Tibial nerve (tissue), 4 donors: ENCODE measurements at regions not wholly inside any gene's neighbourhood (a gene's known extent, or its start where the extent isn't known, plus 50 kb on each side); places are given as distances from the start of the nearest gene placed in this dataset.

Experiments
- DNase-seq, 2 donors: peaks; one replicate each; pipeline ENCODE4 v3.0.0-alpha.2; 2019; ENCODE audit warnings: low spot score in 2 of 2
- H3K27ac ChIP-seq, 4 donors: fragments of 200-600 bp; sonication (generic) in 3 of 4; one replicate each; pipeline ENCODE4 v1.5.1; 2017 to 2019; ENCODE audit warnings: mild to moderate bottlenecking in 1 of 4
- H3K27me3 ChIP-seq, 2 donors: fragments of 200-600 bp; sonication (generic) in 1 of 2; one replicate each; pipeline versions ENCODE4 v1.5.1 to v1.6.0; 2017 to 2019
- H3K36me3 ChIP-seq, 3 donors: fragments of 200-600 bp; sonication (generic); one replicate each; pipeline ENCODE4 v1.5.1; 2018 to 2019
- H3K4me1 ChIP-seq, 4 donors: fragments of 200-600 bp; sonication (generic) in 3 of 4; one replicate each; pipeline ENCODE4 v1.5.1; 2017 to 2019
- H3K4me3 ChIP-seq, 4 donors: fragments of 200-600 bp; sonication (generic) in 3 of 4; one replicate each; pipeline ENCODE4 v1.5.1; 2017 to 2019; ENCODE audit warnings: mild to moderate bottlenecking in 1 of 4, moderate library complexity in 1 of 4
- H3K9me3 ChIP-seq, 4 donors: fragments of 200-600 bp; sonication (generic) in 3 of 4; one replicate each; pipeline ENCODE4 v1.5.1; 2017 to 2019
- EP300 ChIP-seq, 2 donors: sonication (generic); formaldehyde crosslinking; IDR thresholded peaks; one replicate each; pipeline ENCODE4 v1.6.1; 2017; ENCODE audit warnings: antibody characterized with exemption in 2 of 2, mild to moderate bottlenecking in 1 of 2
- POLR2A ChIP-seq, 2 donors: fragments of 450-650 bp; IDR thresholded peaks; one replicate each; pipeline ENCODE4 v1.6.1; 2017; ENCODE audit warnings: antibody characterized with exemption in 2 of 2, mild to moderate bottlenecking in 2 of 2, moderate library complexity in 2 of 2
- WGBS, 2 donors: methylation state at CpG; one replicate each; pipeline ENCODE4 v1.1.5; 2018; 5-methylcytosine and 5-hydroxymethylcytosine counted together
- TF ChIP-seq, protein P1 (sequence below), 5 experiments: fragments of 200-600 bp in 3 of 5; fragments of 450-650 bp in 2 of 5; sonication (generic) in 3 of 5; IDR thresholded peaks; one replicate each; pipeline ENCODE4 v1.5.1; 2016 to 2019; ENCODE audit warnings: antibody characterized with exemption in 5 of 5, mild to moderate bottlenecking in 3 of 5, moderate library complexity in 2 of 5

DNA sequence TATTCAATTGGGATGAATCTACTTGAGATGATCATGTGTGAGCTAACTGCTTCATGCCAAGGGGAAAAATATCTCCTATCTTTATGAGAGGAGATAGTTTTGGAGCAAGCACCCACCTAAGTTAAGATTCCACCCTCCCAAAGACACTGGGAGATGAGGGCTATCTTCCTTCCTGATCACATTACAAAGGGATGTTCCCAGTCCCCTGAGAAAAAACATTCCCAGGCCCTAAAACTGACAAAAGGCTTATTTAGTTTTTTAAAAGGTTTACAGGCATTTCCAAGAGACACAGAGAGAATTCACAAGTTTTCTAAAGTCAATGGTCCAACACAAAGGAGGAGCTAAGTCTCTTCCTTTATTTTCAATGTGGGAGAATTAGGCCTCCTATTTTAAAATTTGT is 401.5 kb downstream of the FBXO15 start:
- Histone ChIP-seq H3K36me3 (no peaks in the 10 kb centered on the region), H3K9me3 (no peaks in the 10 kb centered on the region), H3K27me3 (no peaks in the 10 kb centered on the region), H3K4me1 (peaks cover 0 to 5% (median 0%) of the 10 kb centered on the region in 4 donors), H3K4me3 (no peak overlapping the region), H3K27ac (no peak overlapping the region)
- no peak for DNase-seq
- TF ChIP-seq EP300 (IDR thresholded peaks at IDR 0.05) (no peak), POLR2A (IDR thresholded peaks at IDR 0.05) (no peak)
- TF ChIP-seq, protein P1, sequence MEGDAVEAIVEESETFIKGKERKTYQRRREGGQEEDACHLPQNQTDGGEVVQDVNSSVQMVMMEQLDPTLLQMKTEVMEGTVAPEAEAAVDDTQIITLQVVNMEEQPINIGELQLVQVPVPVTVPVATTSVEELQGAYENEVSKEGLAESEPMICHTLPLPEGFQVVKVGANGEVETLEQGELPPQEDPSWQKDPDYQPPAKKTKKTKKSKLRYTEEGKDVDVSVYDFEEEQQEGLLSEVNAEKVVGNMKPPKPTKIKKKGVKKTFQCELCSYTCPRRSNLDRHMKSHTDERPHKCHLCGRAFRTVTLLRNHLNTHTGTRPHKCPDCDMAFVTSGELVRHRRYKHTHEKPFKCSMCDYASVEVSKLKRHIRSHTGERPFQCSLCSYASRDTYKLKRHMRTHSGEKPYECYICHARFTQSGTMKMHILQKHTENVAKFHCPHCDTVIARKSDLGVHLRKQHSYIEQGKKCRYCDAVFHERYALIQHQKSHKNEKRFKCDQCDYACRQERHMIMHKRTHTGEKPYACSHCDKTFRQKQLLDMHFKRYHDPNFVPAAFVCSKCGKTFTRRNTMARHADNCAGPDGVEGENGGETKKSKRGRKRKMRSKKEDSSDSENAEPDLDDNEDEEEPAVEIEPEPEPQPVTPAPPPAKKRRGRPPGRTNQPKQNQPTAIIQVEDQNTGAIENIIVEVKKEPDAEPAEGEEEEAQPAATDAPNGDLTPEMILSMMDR (IDR thresholded peaks at IDR 0.05), result no peak

DNA sequence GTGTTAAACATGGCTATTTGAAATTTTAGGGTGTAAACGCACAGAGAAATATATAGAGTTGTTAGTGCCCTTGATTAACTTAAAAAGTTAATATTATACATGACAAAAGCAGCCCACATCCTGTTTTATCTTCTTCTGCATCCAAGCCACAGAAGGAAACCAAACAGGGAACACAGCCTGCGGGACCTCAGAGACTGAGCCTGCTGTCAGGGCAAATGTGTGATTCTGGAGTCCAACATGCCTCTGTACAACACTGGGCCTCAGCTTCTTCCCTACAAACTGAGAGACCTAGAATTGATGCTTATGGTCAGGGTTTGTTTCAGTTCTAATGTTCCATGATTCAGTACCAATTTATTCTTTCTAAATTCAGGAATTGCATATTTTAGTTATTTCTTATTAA is 404.7 kb downstream of the FBXO15 start:
- Histone ChIP-seq H3K27ac (no peak overlapping the region), H3K27me3 (no peaks in the 10 kb centered on the region), H3K9me3 (no peaks in the 10 kb centered on the region), H3K36me3 (no peaks in the 10 kb centered on the region), H3K4me3 (no peak overlapping the region), H3K4me1 (no peaks in the 10 kb centered on the region)
- no peak for DNase-seq
- 54 to 79% methylated on average over 2 of the region's 2 CpGs for WGBS, 2 donors
- TF ChIP-seq, protein P1 (IDR thresholded peaks at IDR 0.05), result no peak
- TF ChIP-seq EP300 (IDR thresholded peaks at IDR 0.05) (no peak), POLR2A (IDR thresholded peaks at IDR 0.05) (no peak)

GRCh38 chr18:73741946-73742345 is 405.7 kb downstream of the FBXO15 start:
- Histone ChIP-seq H3K27ac (no peak overlapping the region), H3K36me3 (no peaks in the 10 kb centered on the region), H3K9me3 (no peaks in the 10 kb centered on the region), H3K4me1 (no peaks in the 10 kb centered on the region), H3K4me3 (no peak overlapping the region), H3K27me3 (no peaks in the 10 kb centered on the region)
- no peak for TF ChIP-seq POLR2A (IDR thresholded peaks at IDR 0.05)
- 30 to 39% methylated on average over 4 of the region's 4 CpGs for whole genome bisulfite sequencing, 2 donors
- no peak for DNase-seq

DNA sequence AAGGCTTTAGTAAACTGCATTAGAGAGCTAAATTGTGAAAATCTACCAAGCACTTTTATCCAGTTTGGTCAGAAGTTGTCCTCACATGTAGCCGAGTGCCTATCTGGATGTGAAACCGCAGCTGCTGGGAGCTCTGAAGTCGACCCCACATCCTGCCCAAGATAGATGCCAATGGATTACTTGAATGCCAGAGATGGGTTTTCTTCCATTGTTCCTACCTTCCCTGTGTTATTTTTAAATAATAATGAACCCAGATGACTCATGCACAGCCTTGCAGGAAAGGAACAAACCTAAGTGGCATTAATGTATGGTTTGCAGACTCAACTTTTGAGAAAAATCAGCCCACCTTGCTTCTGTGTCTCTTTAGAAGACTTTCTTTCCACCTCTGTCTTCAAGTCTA is 408.5 kb downstream of the FBXO15 start:
- no peaks in the 10 kb centered on the region for H3K4me1 ChIP-seq
- no peaks in the 10 kb centered on the region for H3K36me3 ChIP-seq
- no peak overlapping the region for H3K4me3 ChIP-seq
- H3K9me3 ChIP-seq, result no peaks in the 10 kb centered on the region
- no peak for DNase-seq
- no peak overlapping the region for H3K27ac ChIP-seq
- 72 to 86% methylated on average over 3 of the region's 3 CpGs for WGBS, 2 donors
- H3K27me3 ChIP-seq, result no peaks in the 10 kb centered on the region
- TF ChIP-seq EP300 (IDR thresholded peaks at IDR 0.05) (no peak), POLR2A (IDR thresholded peaks at IDR 0.05) (no peak)
- TF ChIP-seq, protein P1 (IDR thresholded peaks at IDR 0.05), result no peak

GRCh38 chr18:73737990-73738389 is 409.6 kb downstream of the FBXO15 start:
- H3K4me3 ChIP-seq, result no peak overlapping the region
- H3K27me3 ChIP-seq, result no peaks in the 10 kb centered on the region
- H3K9me3 ChIP-seq, result no peaks in the 10 kb centered on the region
- H3K4me1 ChIP-seq, result no peaks in the 10 kb centered on the region
- H3K27ac ChIP-seq, result no peak overlapping the region
- no peaks in the 10 kb centered on the region for H3K36me3 ChIP-seq
- TF ChIP-seq POLR2A (IDR thresholded peaks at IDR 0.05), result no peak
- no peak for TF ChIP-seq EP300 (IDR thresholded peaks at IDR 0.05)
- TF ChIP-seq, protein P1 (IDR thresholded peaks at IDR 0.05), result no peak
- no peak for DNase-seq

DNA sequence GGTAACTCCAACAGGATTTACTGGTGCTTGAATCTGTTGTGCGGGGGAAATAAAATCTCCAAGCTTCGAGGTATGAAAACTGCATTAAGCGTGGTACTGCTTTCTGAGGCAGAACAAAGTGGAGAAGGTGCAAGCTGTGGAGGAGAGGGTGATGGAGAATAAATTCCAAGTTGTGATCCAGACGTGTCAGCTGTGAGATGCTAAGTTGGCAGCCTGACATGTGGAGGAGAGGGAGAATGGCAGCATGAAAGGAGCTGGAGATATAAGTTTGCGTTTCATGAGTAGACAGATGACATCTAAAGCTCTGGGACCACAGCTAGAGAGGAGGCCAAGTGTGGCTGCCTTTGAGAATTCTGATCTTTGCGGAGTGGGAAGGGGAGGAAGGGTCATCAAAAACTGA is 411.8 kb downstream of the FBXO15 start:
- Histone ChIP-seq H3K4me3 (no peak overlapping the region), H3K9me3 (no peaks in the 10 kb centered on the region), H3K36me3 (no peaks in the 10 kb centered on the region), H3K27me3 (no peaks in the 10 kb centered on the region), H3K4me1 (no peaks in the 10 kb centered on the region), H3K27ac (no peak overlapping the region)
- no peak for DNase-seq
- TF ChIP-seq, protein P1 (IDR thresholded peaks at IDR 0.05), result no peak
- TF ChIP-seq EP300 (IDR thresholded peaks at IDR 0.05) (no peak), POLR2A (IDR thresholded peaks at IDR 0.05) (no peak)
- 84% methylated on average over 6 of the region's 6 CpGs for WGBS, 2 donors
